Panc1 (cell line): ENCODE measurements at regions not wholly inside any gene's neighbourhood (a gene's known extent, or its start where the extent isn't known, plus 50 kb on each side); places are given as distances from the start of the nearest gene placed in this dataset.

ENCODE experiments used
- POLR2AphosphoS5 ChIP-seq: IDR thresholded peaks from 2 replicates; pipeline ENCODE4 v1.6.1; 2012; ENCODE audit warnings: mild to moderate bottlenecking, low read depth, low read length, moderate library complexity
- TCF7L2 ChIP-seq: IDR thresholded peaks from 2 replicates; pipeline ENCODE4 v1.6.1; 2011; ENCODE audit warnings: mild to moderate bottlenecking, low read depth, low read length, inconsistent platforms
- TF ChIP-seq, protein P1 (sequence below): fragments of 450-650 bp; IDR thresholded peaks from 2 replicates; pipeline ENCODE4 v1.5.1; 2017; ENCODE audit warnings: mild to moderate bottlenecking
- TF ChIP-seq, protein P2 (sequence below), 2 experiments: IDR thresholded peaks; 2 replicates each; pipeline ENCODE4 v1.6.1; 2011 to 2012; ENCODE audit warnings: low read depth in 2 of 2, control low read depth in 1 of 2, low read length in 1 of 2, mild to moderate bottlenecking in 1 of 2, moderate library complexity in 1 of 2; ENCODE audit not compliant: insufficient read depth in 1 of 2

DNA sequence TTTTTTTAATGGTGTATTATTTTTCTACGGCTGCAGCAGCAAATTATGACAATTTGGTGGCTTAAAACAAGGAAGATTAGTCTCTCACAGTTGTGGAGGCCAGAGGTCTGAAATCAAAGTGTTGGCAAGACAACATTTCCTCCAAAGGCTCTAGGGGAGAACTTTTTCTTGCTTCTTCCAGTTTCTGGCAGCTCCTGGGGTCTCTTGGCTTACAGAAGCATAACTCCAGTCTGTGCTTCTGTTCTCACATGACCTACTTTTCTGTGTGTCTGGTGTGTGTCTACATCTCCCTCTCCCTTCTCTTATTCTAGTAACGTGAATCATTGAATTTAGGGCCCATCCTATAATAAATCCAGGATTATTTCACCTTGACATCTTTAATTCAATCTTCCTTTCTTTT, 551.9 kb upstream of the LUZP2 start:
- TF ChIP-seq, protein P1, sequence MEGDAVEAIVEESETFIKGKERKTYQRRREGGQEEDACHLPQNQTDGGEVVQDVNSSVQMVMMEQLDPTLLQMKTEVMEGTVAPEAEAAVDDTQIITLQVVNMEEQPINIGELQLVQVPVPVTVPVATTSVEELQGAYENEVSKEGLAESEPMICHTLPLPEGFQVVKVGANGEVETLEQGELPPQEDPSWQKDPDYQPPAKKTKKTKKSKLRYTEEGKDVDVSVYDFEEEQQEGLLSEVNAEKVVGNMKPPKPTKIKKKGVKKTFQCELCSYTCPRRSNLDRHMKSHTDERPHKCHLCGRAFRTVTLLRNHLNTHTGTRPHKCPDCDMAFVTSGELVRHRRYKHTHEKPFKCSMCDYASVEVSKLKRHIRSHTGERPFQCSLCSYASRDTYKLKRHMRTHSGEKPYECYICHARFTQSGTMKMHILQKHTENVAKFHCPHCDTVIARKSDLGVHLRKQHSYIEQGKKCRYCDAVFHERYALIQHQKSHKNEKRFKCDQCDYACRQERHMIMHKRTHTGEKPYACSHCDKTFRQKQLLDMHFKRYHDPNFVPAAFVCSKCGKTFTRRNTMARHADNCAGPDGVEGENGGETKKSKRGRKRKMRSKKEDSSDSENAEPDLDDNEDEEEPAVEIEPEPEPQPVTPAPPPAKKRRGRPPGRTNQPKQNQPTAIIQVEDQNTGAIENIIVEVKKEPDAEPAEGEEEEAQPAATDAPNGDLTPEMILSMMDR, result no peak
- TF ChIP-seq, protein P2, sequence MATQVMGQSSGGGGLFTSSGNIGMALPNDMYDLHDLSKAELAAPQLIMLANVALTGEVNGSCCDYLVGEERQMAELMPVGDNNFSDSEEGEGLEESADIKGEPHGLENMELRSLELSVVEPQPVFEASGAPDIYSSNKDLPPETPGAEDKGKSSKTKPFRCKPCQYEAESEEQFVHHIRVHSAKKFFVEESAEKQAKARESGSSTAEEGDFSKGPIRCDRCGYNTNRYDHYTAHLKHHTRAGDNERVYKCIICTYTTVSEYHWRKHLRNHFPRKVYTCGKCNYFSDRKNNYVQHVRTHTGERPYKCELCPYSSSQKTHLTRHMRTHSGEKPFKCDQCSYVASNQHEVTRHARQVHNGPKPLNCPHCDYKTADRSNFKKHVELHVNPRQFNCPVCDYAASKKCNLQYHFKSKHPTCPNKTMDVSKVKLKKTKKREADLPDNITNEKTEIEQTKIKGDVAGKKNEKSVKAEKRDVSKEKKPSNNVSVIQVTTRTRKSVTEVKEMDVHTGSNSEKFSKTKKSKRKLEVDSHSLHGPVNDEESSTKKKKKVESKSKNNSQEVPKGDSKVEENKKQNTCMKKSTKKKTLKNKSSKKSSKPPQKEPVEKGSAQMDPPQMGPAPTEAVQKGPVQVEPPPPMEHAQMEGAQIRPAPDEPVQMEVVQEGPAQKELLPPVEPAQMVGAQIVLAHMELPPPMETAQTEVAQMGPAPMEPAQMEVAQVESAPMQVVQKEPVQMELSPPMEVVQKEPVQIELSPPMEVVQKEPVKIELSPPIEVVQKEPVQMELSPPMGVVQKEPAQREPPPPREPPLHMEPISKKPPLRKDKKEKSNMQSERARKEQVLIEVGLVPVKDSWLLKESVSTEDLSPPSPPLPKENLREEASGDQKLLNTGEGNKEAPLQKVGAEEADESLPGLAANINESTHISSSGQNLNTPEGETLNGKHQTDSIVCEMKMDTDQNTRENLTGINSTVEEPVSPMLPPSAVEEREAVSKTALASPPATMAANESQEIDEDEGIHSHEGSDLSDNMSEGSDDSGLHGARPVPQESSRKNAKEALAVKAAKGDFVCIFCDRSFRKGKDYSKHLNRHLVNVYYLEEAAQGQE (IDR thresholded peaks at IDR 0.05; ENCODE audit: insufficient read depth in 1 of 2, low read depth in 2 of 2, low read length in 1 of 2), result no peak
- TF ChIP-seq TCF7L2, result no peak
- no peak for TF ChIP-seq POLR2AphosphoS5
